Body of pancreas (tissue), 4 donors: ENCODE measurements at regions not wholly inside any gene's neighbourhood (a gene's known extent, or its start where the extent isn't known, plus 50 kb on each side); places are given as distances from the start of the nearest gene placed in this dataset.

ENCODE experiments used
- CTCF ChIP-seq, 7 experiments: fragments of 450-650 bp in 4 of 7; fragments of 200-600 bp in 3 of 7; sonication (generic) in 3 of 7; IDR thresholded peaks; one replicate each; pipeline ENCODE4 v1.5.1; 2016 to 2019; ENCODE audit warnings: antibody characterized with exemption in 7 of 7
- POLR2A ChIP-seq, 3 donors: fragments of 450-650 bp; IDR thresholded peaks; one replicate each; pipeline ENCODE4 v1.6.1; 2016; ENCODE audit warnings: antibody characterized with exemption in 3 of 3, mild to moderate bottlenecking in 2 of 3

GRCh38 chr13:95480791-95481780 lies 71.4 kb upstream of the CLDN10 start:
- TF ChIP-seq CTCF (IDR thresholded peaks at IDR 0.05) (no peak), POLR2A (IDR thresholded peaks at IDR 0.05) (no peak)
